ENCODE measurements at regions not wholly inside any gene's neighbourhood (a gene's known extent, or its start where the extent isn't known, plus 50 kb on each side); places are given as distances from the start of the nearest gene placed in this dataset.

GRCh38 chr5:58383448-58383847, 76.4 kb downstream of the PLK2 start:
- WGBS (ENCODE audit: insufficient coverage) = no CpG with 5 or more reads among the region's 2 CpGs
- peaks cover 12 to 18% (median 12%) of the 10 kb centered on the region in 3 donors for H3K9me3 Mint-ChIP-seq
- H3K27ac Mint-ChIP-seq = no peak overlapping the region

GRCh38 chr5:58382131-58382534, 77.8 kb downstream of the PLK2 start:
- Histone ChIP-seq H3K27me3 (replicated peaks in 1 of 2; ENCODE audit: control insufficient read depth in 2 of 2, extremely low read depth in 1 of 2, insufficient read depth in 2 of 2, low read length in 1 of 2) (no peaks in the 10 kb centered on the region), H3K4me3 (ENCODE audit: control insufficient read depth in 1 of 2, extremely low read depth in 1 of 2, low read length in 1 of 2) (no peak overlapping the region), H3K9me3 (no peaks in the 10 kb centered on the region), H3K4me1 (ENCODE audit: control insufficient read depth in 1 of 2, extremely low read depth in 1 of 2, insufficient read depth in 2 of 2, low read length in 2 of 2) (no peaks in the 10 kb centered on the region), H3K27ac (ENCODE audit: low read length) (no peak overlapping the region), H3K36me3 (ENCODE audit: control insufficient read depth in 2 of 2, extremely low read depth in 1 of 2, insufficient read depth in 1 of 2, low read length in 1 of 2) (no peaks in the 10 kb centered on the region)
- Mint-ChIP-seq H3K9me3 (peaks cover 12 to 18% (median 16%) of the 10 kb centered on the region in 3 donors), H3K4me3 (no peak overlapping the region), H3K27me3 (peaks cover 8 to 10% of the 10 kb centered on the region in 2 donors), H3K4me1 (no peaks in the 10 kb centered on the region), H3K36me3 (no peaks in the 10 kb centered on the region), H3K27ac (no peak overlapping the region)
- ChIA-PET POLR2A (no interaction called here), CTCF (no interaction called here)
- 71% methylated on average over 2 of the region's 4 CpGs for WGBS (ENCODE audit: insufficient coverage)
- no peak for ATAC-seq (replicated peaks in 1 of 4)
- DNase-seq = no peak

More at GRCh38 chr5:58383448-58383847, 76.4 kb downstream of the PLK2 start:
- POLR2A ChIA-PET = no interaction called here
- no peak overlapping the region for H3K4me3 ChIP-seq (ENCODE audit: control insufficient read depth in 1 of 2, extremely low read depth in 1 of 2, low read length in 1 of 2)
- ATAC-seq (replicated peaks in 1 of 4) = no peak
- H3K27me3 ChIP-seq (replicated peaks in 1 of 2; ENCODE audit: control insufficient read depth in 2 of 2, extremely low read depth in 1 of 2, insufficient read depth in 2 of 2, low read length in 1 of 2) = no peaks in the 10 kb centered on the region
- H3K4me1 ChIP-seq (ENCODE audit: control insufficient read depth in 1 of 2, extremely low read depth in 1 of 2, insufficient read depth in 2 of 2, low read length in 2 of 2) = no peaks in the 10 kb centered on the region
- Mint-ChIP-seq H3K36me3 (no peaks in the 10 kb centered on the region), H3K4me1 (no peaks in the 10 kb centered on the region), H3K27me3 (peaks cover 7 to 8% of the 10 kb centered on the region in 2 donors), H3K4me3 (no peak overlapping the region)
- no peaks in the 10 kb centered on the region for H3K9me3 ChIP-seq
- H3K27ac ChIP-seq (ENCODE audit: low read length) = no peak overlapping the region
- DNase-seq = no peak
- CTCF ChIA-PET = no interaction called here
- H3K36me3 ChIP-seq (ENCODE audit: control insufficient read depth in 2 of 2, extremely low read depth in 1 of 2, insufficient read depth in 1 of 2, low read length in 1 of 2) = no peaks in the 10 kb centered on the region

- H3K27me3 ChIP-seq (replicated peaks in 1 of 2; ENCODE audit: control insufficient read depth in 2 of 2, extremely low read depth in 1 of 2, insufficient read depth in 2 of 2, low read length in 1 of 2) = no peaks in the 10 kb centered on the region
- Mint-ChIP-seq H3K9me3 (peaks cover 12 to 18% (median 16%) of the 10 kb centered on the region in 3 donors), H3K4me1 (no peaks in the 10 kb centered on the region), H3K27me3 (peaks cover 8 to 10% of the 10 kb centered on the region in 2 donors), H3K4me3 (no peak overlapping the region), H3K27ac (no peak overlapping the region), H3K36me3 (no peaks in the 10 kb centered on the region)
- POLR2A ChIA-PET = no interaction called here
- no peaks in the 10 kb centered on the region for H3K9me3 ChIP-seq
- DNase-seq (no peak), ATAC-seq (replicated peaks in 1 of 4) (no peak)
- no peaks in the 10 kb centered on the region for H3K4me1 ChIP-seq (ENCODE audit: control insufficient read depth in 1 of 2, extremely low read depth in 1 of 2, insufficient read depth in 2 of 2, low read length in 2 of 2)
- CTCF ChIA-PET = no interaction called here
- H3K4me3 ChIP-seq (ENCODE audit: control insufficient read depth in 1 of 2, extremely low read depth in 1 of 2, low read length in 1 of 2) = no peak overlapping the region
- no peaks in the 10 kb centered on the region for H3K36me3 ChIP-seq (ENCODE audit: control insufficient read depth in 2 of 2, extremely low read depth in 1 of 2, insufficient read depth in 1 of 2, low read length in 1 of 2)
- no peak overlapping the region for H3K27ac ChIP-seq (ENCODE audit: low read length)
Observed at GRCh38 chr5:58381566-58381965, 78.3 kb downstream of the PLK2 start.

- CTCF ChIA-PET = no interaction called here
- Mint-ChIP-seq H3K27ac (no peak overlapping the region), H3K9me3 (peaks cover 12 to 18% (median 16%) of the 10 kb centered on the region in 3 donors)
Observed at GRCh38 chr5:58380655-58381054, 79.2 kb downstream of the PLK2 start.

GRCh38 chr5:58378613-58379390, 81.1 kb downstream of the PLK2 start:
- DNase-seq (no peak), ATAC-seq (replicated peaks in 1 of 4) (no peak)
- ChIA-PET CTCF (no interaction called here), POLR2A (interaction anchor here in 1 of 2 donors (0.6 kb wide), 2 partner anchors 13 to 30 kb away, joined by 8 read pairs; no protein-coding TSS in a partner anchor)
- H3K27me3 ChIP-seq (replicated peaks in 1 of 2; ENCODE audit: control insufficient read depth in 2 of 2, extremely low read depth in 1 of 2, insufficient read depth in 2 of 2, low read length in 1 of 2) = no peaks in the 10 kb centered on the region
- Mint-ChIP-seq H3K4me1 (no peaks in the 10 kb centered on the region), H3K9me3 (peaks cover 12 to 20% (median 18%) of the 10 kb centered on the region in 3 donors), H3K27me3 (peaks cover 8 to 10% of the 10 kb centered on the region in 2 donors), H3K27ac (no peak overlapping the region), H3K36me3 (no peaks in the 10 kb centered on the region), H3K4me3 (no peak overlapping the region)
- no peaks in the 10 kb centered on the region for H3K36me3 ChIP-seq (ENCODE audit: control insufficient read depth in 2 of 2, extremely low read depth in 1 of 2, insufficient read depth in 1 of 2, low read length in 1 of 2)
- no peaks in the 10 kb centered on the region for H3K4me1 ChIP-seq (ENCODE audit: control insufficient read depth in 1 of 2, extremely low read depth in 1 of 2, insufficient read depth in 2 of 2, low read length in 2 of 2)
- no peaks in the 10 kb centered on the region for H3K9me3 ChIP-seq
- WGBS (ENCODE audit: insufficient coverage) = no CpG with 5 or more reads among the region's 6 CpGs
- H3K4me3 ChIP-seq (ENCODE audit: control insufficient read depth in 1 of 2, extremely low read depth in 1 of 2, low read length in 1 of 2) = no peak overlapping the region
- no peak overlapping the region for H3K27ac ChIP-seq (ENCODE audit: low read length)

More at GRCh38 chr5:58380655-58381054, 79.2 kb downstream of the PLK2 start:
- Histone ChIP-seq H3K4me3 (ENCODE audit: control insufficient read depth in 1 of 2, extremely low read depth in 1 of 2, low read length in 1 of 2) (no peak overlapping the region), H3K4me1 (ENCODE audit: control insufficient read depth in 1 of 2, extremely low read depth in 1 of 2, insufficient read depth in 2 of 2, low read length in 2 of 2) (no peaks in the 10 kb centered on the region), H3K36me3 (ENCODE audit: control insufficient read depth in 2 of 2, extremely low read depth in 1 of 2, insufficient read depth in 1 of 2, low read length in 1 of 2) (no peaks in the 10 kb centered on the region), H3K9me3 (no peaks in the 10 kb centered on the region), H3K27me3 (replicated peaks in 1 of 2; ENCODE audit: control insufficient read depth in 2 of 2, extremely low read depth in 1 of 2, insufficient read depth in 2 of 2, low read length in 1 of 2) (no peaks in the 10 kb centered on the region), H3K27ac (ENCODE audit: low read length) (no peak overlapping the region)
- ATAC-seq (replicated peaks in 1 of 4) = no peak
- no peak overlapping the region for H3K4me3 Mint-ChIP-seq
- POLR2A ChIA-PET = no interaction called here
- H3K36me3 Mint-ChIP-seq = no peaks in the 10 kb centered on the region
- H3K4me1 Mint-ChIP-seq = no peaks in the 10 kb centered on the region
- H3K27me3 Mint-ChIP-seq = peaks cover 8 to 10% of the 10 kb centered on the region in 2 donors
- no peak for DNase-seq

GRCh38 chr5:58370606-58371005, 89.3 kb downstream of the PLK2 start:
- no peaks in the 10 kb centered on the region for H3K4me1 Mint-ChIP-seq
- no peaks in the 10 kb centered on the region for H3K36me3 Mint-ChIP-seq
- no peaks in the 10 kb centered on the region for H3K4me1 ChIP-seq (ENCODE audit: control insufficient read depth in 1 of 2, extremely low read depth in 1 of 2, insufficient read depth in 2 of 2, low read length in 2 of 2)
- H3K27me3 ChIP-seq (replicated peaks in 1 of 2; ENCODE audit: control insufficient read depth in 2 of 2, extremely low read depth in 1 of 2, insufficient read depth in 2 of 2, low read length in 1 of 2) = no peaks in the 10 kb centered on the region
- no peak overlapping the region for H3K27ac ChIP-seq (ENCODE audit: low read length)
- no peaks in the 10 kb centered on the region for H3K9me3 ChIP-seq
- ChIA-PET POLR2A (no interaction called here), CTCF (no interaction called here)
- H3K27ac Mint-ChIP-seq = no peak overlapping the region
- H3K9me3 Mint-ChIP-seq = peaks cover 0 to 4% (median 0%) of the 10 kb centered on the region in 3 donors
- H3K36me3 ChIP-seq (ENCODE audit: control insufficient read depth in 2 of 2, extremely low read depth in 1 of 2, insufficient read depth in 1 of 2, low read length in 1 of 2) = no peaks in the 10 kb centered on the region
- WGBS (ENCODE audit: insufficient coverage) = 100% methylated on average over 1 of the region's 5 CpGs
- no peak overlapping the region for H3K4me3 Mint-ChIP-seq
- ATAC-seq (replicated peaks in 1 of 4) (no peak), DNase-seq (no peak)
- H3K27me3 Mint-ChIP-seq = peaks cover 0 to 4% of the 10 kb centered on the region in 2 donors
- H3K4me3 ChIP-seq (ENCODE audit: control insufficient read depth in 1 of 2, extremely low read depth in 1 of 2, low read length in 1 of 2) = no peak overlapping the region
